GM12892 (cell line): ENCODE measurements at regions not wholly inside any gene's neighbourhood (a gene's known extent, or its start where the extent isn't known, plus 50 kb on each side); places are given as distances from the start of the nearest gene placed in this dataset.

Experiments
- DNase-seq: peaks from one replicate; pipeline ENCODE4 v3.0.0; 2011; ENCODE audit not compliant: insufficient read length
- FAIRE-seq: peaks from 2 replicates; lab custom pipeline; 2011; peaks lifted over from hg19 to GRCh38; lab: Jason Lieb, UNC
- POLR2A ChIP-seq: IDR thresholded peaks from 2 replicates; pipeline ENCODE4 v1.6.1; 2011; ENCODE audit warnings: low read depth, low read length, control low read depth
- POLR2AphosphoS5 ChIP-seq: IDR thresholded peaks from 2 replicates; pipeline ENCODE4 v1.6.1; 2011; ENCODE audit warnings: low read depth, low read length, control low read depth
- TAF1 ChIP-seq: IDR thresholded peaks from 2 replicates; pipeline ENCODE4 v1.6.1; 2011; ENCODE audit warnings: low read depth, mild to moderate bottlenecking, control low read depth, low read length, borderline replicate concordance

- FAIRE-seq: no peak
- TF ChIP-seq TAF1 (no peak), POLR2AphosphoS5 (no peak), POLR2A (no peak)
- DNase-seq: no peak
Observed at GRCh38 chr16:65223335-65223734, 101.5 kb upstream of the CDH11 start.

DNA sequence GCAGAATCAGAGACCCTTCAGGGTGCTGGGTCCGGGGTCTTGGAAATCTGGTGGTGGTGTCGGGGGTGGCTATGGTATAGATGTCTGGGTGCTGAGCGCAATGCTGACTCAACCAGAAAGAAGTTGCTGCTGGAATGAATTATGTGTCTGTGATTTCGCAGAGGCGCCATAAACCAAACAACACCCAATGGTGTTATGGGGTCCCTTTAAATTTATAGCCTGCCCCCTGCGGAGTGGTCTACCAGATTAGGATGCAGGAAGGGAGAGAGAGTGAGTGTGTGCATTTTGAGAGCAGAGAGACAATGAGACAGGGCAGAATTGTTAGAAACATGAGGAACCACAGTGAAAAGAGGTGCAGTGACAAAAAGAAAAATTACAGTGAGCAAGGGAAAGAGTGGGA is 100.7 kb upstream of the CDH11 start:
- FAIRE-seq: no peak
- no peak for DNase-seq
- TF ChIP-seq POLR2A (no peak), POLR2AphosphoS5 (no peak), TAF1 (no peak)

- DNase-seq (no peak), FAIRE-seq (no peak)
- no peak for TF ChIP-seq TAF1
- no peak for TF ChIP-seq POLR2AphosphoS5
- no peak for TF ChIP-seq POLR2A
Observed at GRCh38 chr16:65222049-65222448, 100.2 kb upstream of the CDH11 start.

DNA sequence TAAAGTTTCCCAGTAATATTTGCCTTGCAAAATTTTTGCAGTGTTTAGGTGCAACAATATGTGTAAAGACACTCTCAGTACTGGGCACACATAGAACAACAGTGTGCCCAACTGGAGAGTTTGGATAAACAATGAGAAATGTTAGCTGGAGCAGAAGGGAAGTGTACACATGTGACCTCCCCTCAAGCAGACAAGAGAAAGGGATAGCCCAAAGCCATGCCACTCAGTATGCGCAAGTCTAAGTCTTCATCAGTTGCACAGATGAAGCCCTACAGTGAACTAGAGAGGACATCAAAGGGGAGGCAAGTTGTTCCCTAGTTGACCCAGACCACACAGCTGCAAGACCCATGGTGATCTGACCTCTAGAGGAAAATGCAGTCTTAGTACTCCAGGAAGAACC is 97.9 kb upstream of the CDH11 start:
- no peak for FAIRE-seq
- no peak for DNase-seq
- no peak for TF ChIP-seq POLR2AphosphoS5

- FAIRE-seq (no peak), DNase-seq (no peak)
- TF ChIP-seq POLR2A: no peak
- TF ChIP-seq TAF1: no peak
- TF ChIP-seq POLR2AphosphoS5: no peak
Observed at GRCh38 chr16:65218348-65218747, 96.5 kb upstream of the CDH11 start.

DNA sequence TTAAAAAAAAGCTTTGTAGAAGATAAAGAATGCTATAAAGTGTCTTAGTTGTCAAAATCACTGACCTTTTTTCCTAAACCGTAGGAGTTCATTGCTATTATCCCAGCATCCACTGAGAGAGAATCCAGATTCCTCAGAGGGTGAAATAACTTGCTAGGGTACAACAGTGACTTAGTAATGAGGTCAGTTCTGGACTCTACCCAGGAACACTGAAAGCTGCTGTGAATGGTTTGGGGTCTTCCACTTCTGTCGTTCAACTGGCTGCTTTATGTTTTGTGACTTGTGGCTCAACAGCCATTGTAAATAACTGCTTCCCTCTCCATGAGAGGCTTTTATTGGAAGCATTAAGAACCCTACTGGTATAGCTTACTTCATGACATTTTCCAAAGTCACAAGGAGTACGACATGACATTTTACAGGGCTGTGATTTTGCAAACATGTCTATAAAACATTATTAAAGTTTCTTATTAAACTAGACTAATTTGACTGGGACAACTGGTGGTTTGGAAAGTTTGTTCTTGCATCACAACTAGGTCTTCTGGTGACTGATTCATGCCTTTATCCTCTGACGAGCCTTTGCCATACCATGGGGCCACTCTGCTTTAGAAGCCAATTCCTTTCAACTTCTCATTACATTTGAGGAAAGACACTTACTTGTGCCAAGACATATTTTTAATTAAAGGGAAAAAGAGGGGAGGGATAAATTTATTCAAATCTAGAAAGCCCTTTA is 92.2 kb upstream of the CDH11 start:
- TF ChIP-seq POLR2A (no peak), TAF1 (no peak), POLR2AphosphoS5 (no peak)
- DNase-seq (no peak), FAIRE-seq (no peak)

- no peak for DNase-seq
- no peak for FAIRE-seq
- TF ChIP-seq TAF1: no peak
- TF ChIP-seq POLR2AphosphoS5: no peak
- no peak for TF ChIP-seq POLR2A
Observed at GRCh38 chr16:65212791-65213190, 90.9 kb upstream of the CDH11 start.

DNA sequence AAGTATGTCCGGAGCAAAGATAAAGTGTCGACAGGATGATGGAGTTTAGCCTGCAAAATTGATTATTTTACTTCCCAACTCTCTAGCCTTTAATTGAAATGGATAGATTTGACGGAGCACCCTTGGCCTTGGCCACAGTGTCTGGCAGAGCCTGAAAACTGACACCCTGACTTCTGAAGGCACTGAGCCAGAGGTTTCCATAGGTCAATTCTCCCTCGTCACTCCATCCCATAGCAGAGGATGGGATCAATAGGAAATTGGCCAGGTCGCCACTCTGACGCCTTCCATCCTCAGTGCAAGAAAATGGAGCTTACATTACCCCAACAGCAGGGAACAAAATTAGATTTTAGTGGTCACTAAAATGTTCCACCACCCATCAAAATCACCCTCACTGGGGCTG is 90.4 kb upstream of the CDH11 start:
- no peak for FAIRE-seq

GRCh38 chr16:65202461-65202860 is 80.6 kb upstream of the CDH11 start:
- TF ChIP-seq TAF1: no peak
- no peak for TF ChIP-seq POLR2A
- TF ChIP-seq POLR2AphosphoS5: no peak
- DNase-seq (no peak), FAIRE-seq (no peak)

More for the DNA sequence above, 90.4 kb upstream of the CDH11 start:
- DNase-seq: no peak
- no peak for TF ChIP-seq POLR2AphosphoS5

DNA sequence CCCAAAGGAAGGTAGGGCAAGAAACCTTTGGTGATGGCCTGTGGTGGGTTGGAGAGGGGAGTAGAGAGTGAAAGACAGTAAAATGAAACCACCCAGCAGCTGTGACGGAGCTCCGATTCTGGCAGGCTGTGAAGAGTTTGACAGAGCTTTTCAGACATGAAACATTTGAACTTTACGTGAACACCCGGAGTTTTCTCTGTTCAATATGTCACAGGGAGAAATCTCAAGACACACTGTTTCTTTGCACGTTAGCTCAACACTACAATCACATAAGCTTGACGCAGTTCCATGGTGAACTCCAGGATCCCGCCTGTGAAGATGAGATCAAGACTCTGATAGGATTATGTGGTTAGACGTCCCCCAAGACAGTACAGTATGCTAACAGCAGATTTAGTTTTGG is 79.6 kb upstream of the CDH11 start:
- FAIRE-seq (no peak), DNase-seq (no peak)
- TF ChIP-seq POLR2A (no peak), POLR2AphosphoS5 (no peak), TAF1 (no peak)

- DNase-seq (no peak), FAIRE-seq (no peak)
Observed at GRCh38 chr16:65200857-65201256, 79.0 kb upstream of the CDH11 start.

DNA sequence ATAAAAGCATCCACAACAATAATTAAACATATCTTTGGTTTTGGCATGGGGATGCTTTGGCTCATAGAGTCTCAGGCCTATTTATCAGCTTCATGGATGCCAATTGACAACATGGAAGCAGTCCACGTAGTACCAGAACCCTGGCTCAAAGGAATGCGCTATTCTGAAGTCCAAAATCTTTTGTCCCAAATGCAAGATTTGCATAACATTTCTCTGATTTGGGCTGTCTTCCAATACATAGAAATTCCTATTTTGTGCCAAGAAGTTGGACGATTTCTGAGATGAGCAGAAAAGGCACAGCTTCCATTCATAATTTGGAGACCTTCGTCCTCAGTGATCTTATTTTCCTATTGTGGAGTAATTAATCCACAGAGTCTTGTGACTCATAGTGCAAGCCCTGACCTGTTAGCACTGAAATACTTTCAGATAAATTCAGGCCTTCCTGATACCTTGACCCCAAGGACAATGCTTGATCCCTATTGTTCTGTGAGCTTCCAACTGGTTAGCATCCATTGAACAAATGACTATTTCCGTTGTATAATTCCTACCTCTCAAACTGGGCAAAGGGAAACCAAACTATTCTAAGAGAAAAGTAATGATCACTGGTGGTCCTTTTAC is 78.4 kb upstream of the CDH11 start:
- DNase-seq (no peak), FAIRE-seq (no peak)
- TF ChIP-seq POLR2A (no peak), POLR2AphosphoS5 (no peak), TAF1 (no peak)

More at GRCh38 chr16:65200857-65201256, 79.0 kb upstream of the CDH11 start:
- TF ChIP-seq POLR2A: no peak
- TF ChIP-seq TAF1: no peak
- no peak for TF ChIP-seq POLR2AphosphoS5
